Common myeloid progenitor, CD34-positive (primary cell): ENCODE measurements at regions not wholly inside any gene's neighbourhood (a gene's known extent, or its start where the extent isn't known, plus 50 kb on each side); places are given as distances from the start of the nearest gene placed in this dataset.

Source experiments
- CTCF ChIA-PET: fragments of 350-600 bp; sonication (Branson Sonifier 250); formaldehyde crosslinking; loops from one replicate; lab custom pipeline; 2021; ENCODE audit warnings: antibody characterized with exemption; lab: Charles Lee
- POLR2A ChIA-PET: fragments of 350-600 bp; sonication (Branson Sonifier 250); formaldehyde crosslinking; loops from one replicate; lab custom pipeline; 2021; ENCODE audit warnings: antibody characterized with exemption; lab: Charles Lee
- DNase-seq, 3 donors: peaks; one replicate each; pipeline versions ENCODE4 v3.0.0 to v3.0.0-alpha.2; 2013
- H3K27ac ChIP-seq, 2 experiments: 1 replicate in 1 of 2; 2 replicates in 1 of 2; pipeline ENCODE4 v1.7.0; 2013; ENCODE audit warnings: inconsistent platforms in 2 of 2, low read length in 2 of 2, mild to moderate bottlenecking in 2 of 2, low read depth in 1 of 2, moderate library complexity in 1 of 2; ENCODE audit not compliant: severe bottlenecking in 2 of 2, insufficient read depth in 1 of 2, poor library complexity in 1 of 2
- H3K27me3 ChIP-seq, 5 experiments: replicated peaks in 2 of 5; 1 replicate in 3 of 5; 2 replicates in 2 of 5; pipeline versions ENCODE4 v1.6.1 to v1.7.0; 2013; ENCODE audit warnings: low read length in 4 of 5, mild to moderate bottlenecking in 2 of 5, moderate library complexity in 2 of 5, inconsistent platforms in 1 of 5; ENCODE audit not compliant: insufficient read depth in 5 of 5, control insufficient read depth in 4 of 5
- H3K36me3 ChIP-seq, 4 experiments: 1 replicate in 2 of 4; 2 replicates in 2 of 4; pipeline versions ENCODE4 v1.6.1 to v1.7.0; 2013; ENCODE audit warnings: low read length in 3 of 4, control low read depth in 1 of 4, mild to moderate bottlenecking in 1 of 4; ENCODE audit not compliant: control insufficient read depth in 4 of 4, insufficient read depth in 4 of 4
- H3K4me1 ChIP-seq, 4 experiments: 1 replicate in 3 of 4; 2 replicates in 1 of 4; pipeline versions ENCODE4 v1.6.1 to v1.7.1; 2013; ENCODE audit warnings: low read length in 3 of 4, mild to moderate bottlenecking in 3 of 4, control low read depth in 1 of 4, inconsistent platforms in 1 of 4, moderate library complexity in 1 of 4; ENCODE audit not compliant: control insufficient read depth in 4 of 4, insufficient read depth in 4 of 4; ENCODE audit errors: control extremely low read depth in 1 of 4
- H3K4me3 ChIP-seq, 7 experiments: 1 replicate in 4 of 7; 2 replicates in 3 of 7; pipeline versions ENCODE4 v1.5.1 to v1.7.0; 2013; ENCODE audit warnings: mild to moderate bottlenecking in 7 of 7, low read length in 6 of 7, moderate library complexity in 6 of 7, inconsistent platforms in 2 of 7, low read depth in 2 of 7, control low read depth in 1 of 7; ENCODE audit not compliant: insufficient read depth in 4 of 7, control insufficient read depth in 1 of 7; ENCODE audit errors: extremely low read depth in 1 of 7
- H3K9me3 ChIP-seq, 5 experiments: 1 replicate in 4 of 5; 2 replicates in 1 of 5; pipeline versions ENCODE4 v1.6.1 to v1.7.1; 2013; ENCODE audit warnings: low read length in 4 of 5, mild to moderate bottlenecking in 2 of 5, inconsistent platforms in 1 of 5, low read depth in 1 of 5, moderate library complexity in 1 of 5; ENCODE audit not compliant: control insufficient read depth in 4 of 5, insufficient read depth in 2 of 5; ENCODE audit errors: control extremely low read depth in 1 of 5
- WGBS: methylation state at CpG from one replicate; pipeline ENCODE4 v1.1.5; 2013; ENCODE audit not compliant: insufficient coverage; 5-methylcytosine and 5-hydroxymethylcytosine counted together

DNA sequence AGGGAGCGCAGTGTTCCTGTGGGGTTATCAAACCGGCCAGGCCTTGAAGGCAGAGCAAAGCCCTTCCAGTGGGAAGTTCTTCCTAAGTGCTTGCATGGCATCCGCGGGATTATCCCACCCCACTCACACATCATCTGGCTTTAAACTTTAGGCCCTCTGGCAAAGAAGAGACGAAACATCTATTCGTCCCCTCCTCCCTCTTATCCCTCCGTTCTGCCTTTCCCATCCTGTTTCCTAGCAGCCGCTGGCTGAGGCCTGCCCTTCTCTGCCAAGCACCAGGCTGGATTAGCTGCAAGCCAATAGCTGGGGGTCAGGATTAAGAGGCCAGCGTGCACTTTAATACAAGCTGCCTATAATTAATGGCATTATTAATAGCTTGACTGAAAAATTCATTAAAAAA, 621.0 kb downstream of the PKHD1 start:
- Histone ChIP-seq H3K36me3 (no peaks in the 10 kb centered on the region), H3K27ac (no peak overlapping the region), H3K4me1 (no peaks in the 10 kb centered on the region), H3K9me3 (peaks cover 0 to 2% (median 0%) of the 10 kb centered on the region in 5 experiments), H3K4me3 (no peak overlapping the region), H3K27me3 (no peaks in the 10 kb centered on the region)
- DNase-seq = no peak
- ChIA-PET CTCF (no interaction called here), POLR2A (no interaction called here)
- 89% methylated on average over 6 of the region's 9 CpGs for WGBS

DNA sequence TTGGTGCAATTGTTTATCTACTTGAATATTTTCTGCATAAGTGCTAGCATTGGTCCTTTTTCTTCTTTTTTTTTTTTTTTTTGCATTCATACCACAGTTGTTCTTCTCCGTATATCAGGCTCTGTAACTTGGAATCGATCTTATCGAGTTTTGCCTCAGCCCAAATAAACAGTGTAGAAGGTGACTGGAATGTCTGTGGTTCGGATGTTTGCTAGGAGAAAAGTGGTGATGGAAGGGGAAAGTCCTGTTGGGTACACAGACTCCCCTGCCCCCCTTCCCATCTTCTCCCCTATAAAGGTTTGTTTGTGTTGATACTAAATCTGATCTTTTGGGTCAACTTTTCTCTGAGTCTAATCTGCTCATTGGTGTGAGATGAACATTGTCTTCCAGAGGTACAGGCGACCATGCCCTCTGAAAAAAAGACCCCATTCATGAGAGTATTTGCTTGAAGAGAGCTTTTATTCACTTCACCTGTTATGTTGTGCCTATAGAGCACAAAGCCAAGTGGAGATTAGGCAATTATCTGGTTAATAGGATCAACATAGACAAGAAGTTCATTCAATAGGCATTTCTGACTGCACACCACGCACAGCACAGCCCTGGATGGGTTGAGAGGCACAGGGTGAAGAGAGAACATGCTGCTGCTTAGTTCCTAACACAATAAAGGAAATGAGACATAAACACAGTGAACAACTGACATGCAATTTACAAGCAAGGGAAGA, 620.0 kb downstream of the PKHD1 start:
- DNase-seq = no peak
- H3K4me1 ChIP-seq = no peaks in the 10 kb centered on the region
- ChIA-PET POLR2A (no interaction called here), CTCF (no interaction called here)
- WGBS = 71% methylated on average over 1 of the region's 6 CpGs
- peaks cover 0 to 2% (median 0%) of the 10 kb centered on the region in 5 experiments for H3K9me3 ChIP-seq
- no peaks in the 10 kb centered on the region for H3K27me3 ChIP-seq
- no peak overlapping the region for H3K4me3 ChIP-seq
- H3K27ac ChIP-seq = no peak overlapping the region
- no peaks in the 10 kb centered on the region for H3K36me3 ChIP-seq

GRCh38 chr6:51468704-51469103, 618.7 kb downstream of the PKHD1 start:
- no peak for DNase-seq
- Histone ChIP-seq H3K27ac (no peak overlapping the region), H3K9me3 (peaks cover 0 to 2% (median 0%) of the 10 kb centered on the region in 5 experiments), H3K36me3 (no peaks in the 10 kb centered on the region), H3K27me3 (no peaks in the 10 kb centered on the region), H3K4me3 (no peak overlapping the region), H3K4me1 (no peaks in the 10 kb centered on the region)
- 67% methylated on average over 1 of the region's 3 CpGs for WGBS
- ChIA-PET CTCF (no interaction called here), POLR2A (no interaction called here)

DNA sequence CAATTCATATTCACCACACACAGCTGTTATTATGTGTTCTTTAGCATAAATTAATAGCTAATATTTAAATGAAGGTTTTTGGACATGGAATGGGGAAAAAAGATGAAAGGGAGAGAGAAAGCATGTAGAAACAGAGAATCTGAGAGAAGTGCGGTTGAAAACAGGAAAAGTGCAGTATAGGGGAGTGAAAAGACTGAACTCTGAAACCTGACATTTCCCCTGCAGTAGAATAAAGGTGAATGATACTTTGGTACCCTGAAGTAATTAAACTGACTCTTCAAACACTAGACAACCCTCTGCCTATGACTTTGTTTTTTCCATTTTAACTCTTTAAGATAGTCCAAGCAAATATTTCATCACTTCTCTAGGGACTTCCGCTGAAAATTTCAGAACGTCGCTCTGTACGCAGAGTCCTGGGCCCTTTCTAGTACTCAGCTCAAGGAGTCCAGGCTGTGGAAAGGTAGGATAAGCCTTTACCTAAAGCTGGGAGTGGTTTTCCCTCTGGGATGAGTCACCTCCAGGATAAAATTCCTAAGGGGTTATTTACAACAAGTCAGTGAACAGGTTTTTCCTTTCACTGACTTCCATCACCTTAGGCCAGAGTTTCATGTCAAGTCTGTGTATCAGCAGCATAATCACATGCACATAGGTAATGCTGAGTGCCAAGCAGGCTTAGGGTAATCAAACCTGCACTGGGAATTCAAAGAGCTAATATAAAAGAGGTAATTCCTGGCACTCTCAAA, 614.5 kb downstream of the PKHD1 start:
- CTCF ChIA-PET = no interaction called here
- POLR2A ChIA-PET = no interaction called here

DNA sequence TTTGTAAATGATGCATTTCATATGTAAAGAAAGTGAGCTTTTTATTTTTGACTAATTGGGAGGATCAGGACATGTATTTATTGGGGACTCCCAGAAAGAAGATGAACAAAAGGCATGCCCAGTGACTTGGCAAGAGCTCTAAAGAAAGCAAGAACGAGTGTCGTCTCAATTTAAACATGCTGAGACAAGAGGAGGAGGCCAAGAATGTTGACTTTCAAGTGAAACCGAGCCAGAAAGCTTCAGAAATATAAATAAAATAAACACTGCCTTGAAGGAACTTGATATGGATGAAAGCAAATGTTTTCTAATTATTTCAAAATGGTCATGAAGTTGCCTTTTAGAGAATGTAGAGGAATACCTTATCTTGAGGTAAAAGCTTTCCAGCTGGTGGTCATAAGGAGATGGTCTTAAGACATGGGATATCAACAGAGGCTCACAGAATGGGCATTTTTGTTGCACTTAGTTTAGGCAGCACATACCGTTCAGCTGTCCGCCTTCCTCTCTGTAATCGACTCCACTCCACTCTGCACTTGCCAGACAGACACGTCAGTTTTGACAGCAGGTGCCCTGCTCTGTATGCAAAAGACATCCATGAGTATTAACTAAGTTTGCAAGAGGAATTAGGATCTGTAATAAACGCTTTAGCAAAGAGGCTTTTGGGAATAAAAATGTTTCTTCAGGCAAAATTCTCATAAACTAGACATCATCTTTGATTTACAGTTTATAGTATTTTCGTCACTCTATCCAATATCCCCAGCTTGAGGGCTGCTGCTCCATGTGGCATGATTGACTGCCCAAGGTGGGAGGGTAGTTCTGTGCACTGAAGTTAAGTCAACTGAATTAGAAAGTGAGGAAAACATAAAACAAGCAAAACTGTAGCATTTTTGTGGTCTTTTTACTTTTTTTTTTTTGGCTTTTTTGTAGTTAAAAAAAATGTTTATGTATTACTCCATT, 613.1 kb downstream of the PKHD1 start:
- no peak for DNase-seq
- Histone ChIP-seq H3K4me3 (no peak overlapping the region), H3K9me3 (no peaks in the 10 kb centered on the region), H3K27me3 (no peaks in the 10 kb centered on the region), H3K36me3 (no peaks in the 10 kb centered on the region), H3K27ac (no peak overlapping the region), H3K4me1 (no peaks in the 10 kb centered on the region)
- POLR2A ChIA-PET = no interaction called here
- 90% methylated on average over 3 of the region's 9 CpGs for WGBS
- CTCF ChIA-PET = interaction anchor here (0.7 kb wide), 1 partner anchor 1357 kb away, joined by 3 read pairs; no protein-coding TSS in a partner anchor

More for the DNA sequence above, 614.5 kb downstream of the PKHD1 start:
- no peaks in the 10 kb centered on the region for H3K36me3 ChIP-seq
- H3K9me3 ChIP-seq = no peaks in the 10 kb centered on the region
- no peak overlapping the region for H3K4me3 ChIP-seq
- no peak overlapping the region for H3K27ac ChIP-seq
- no peaks in the 10 kb centered on the region for H3K4me1 ChIP-seq
- DNase-seq = no peak
- no peaks in the 10 kb centered on the region for H3K27me3 ChIP-seq
- WGBS = 88% methylated on average over 5 of the region's 5 CpGs

- Histone ChIP-seq H3K27ac (no peak overlapping the region), H3K36me3 (no peaks in the 10 kb centered on the region), H3K27me3 (no peaks in the 10 kb centered on the region), H3K4me1 (no peaks in the 10 kb centered on the region), H3K9me3 (no peaks in the 10 kb centered on the region), H3K4me3 (no peak overlapping the region)
- CTCF ChIA-PET = no interaction called here
- no peak for DNase-seq
- POLR2A ChIA-PET = no interaction called here
- WGBS = 84% methylated on average over 5 of the region's 8 CpGs
Observed at GRCh38 chr6:51477711-51478311, 609.6 kb downstream of the PKHD1 start.
